Epithelial cell of proximal tubule (primary cell): ENCODE measurements at regions not wholly inside any gene's neighbourhood (a gene's known extent, or its start where the extent isn't known, plus 50 kb on each side); places are given as distances from the start of the nearest gene placed in this dataset.

Experiments
- DNase-seq: peaks from one replicate; pipeline ENCODE4 v3.0.0-alpha.2; 2011; ENCODE audit warnings: low read depth
- H3K4me3 ChIP-seq: 2 replicates; pipeline ENCODE4 v1.5.1; 2011; ENCODE audit warnings: low read depth, mild to moderate bottlenecking, low read length
- CTCF ChIP-seq: conservative IDR thresholded peaks from 2 replicates; pipeline ENCODE4 v1.5.1; 2012; ENCODE audit warnings: low read depth, mild to moderate bottlenecking, low read length

- no peak overlapping the region for H3K4me3 ChIP-seq
- no peak for DNase-seq
- no peak for TF ChIP-seq CTCF
These were observed 191.9 kb upstream of the DUSP10 start for GRCh38 chr1:221933814-221934213.

- no peak for TF ChIP-seq CTCF
- no peak for DNase-seq
- H3K4me3 ChIP-seq, result no peak overlapping the region
These were observed 184.6 kb upstream of the DUSP10 start for GRCh38 chr1:221926441-221926840.

- no peak for TF ChIP-seq CTCF
- DNase-seq, result no peak
- no peak overlapping the region for H3K4me3 ChIP-seq
These were observed 184.1 kb upstream of the DUSP10 start for GRCh38 chr1:221925947-221926346.

GRCh38 chr1:221923929-221924598, 182.2 kb upstream of the DUSP10 start:
- no peak for DNase-seq
- no peak overlapping the region for H3K4me3 ChIP-seq
- TF ChIP-seq CTCF, result no peak

GRCh38 chr1:221921936-221922335, 180.0 kb upstream of the DUSP10 start:
- DNase-seq, result no peak

GRCh38 chr1:221919743-221920142, 177.9 kb upstream of the DUSP10 start:
- no peak for DNase-seq
- H3K4me3 ChIP-seq, result no peak overlapping the region
- TF ChIP-seq CTCF, result no peak

More at GRCh38 chr1:221921936-221922335, 180.0 kb upstream of the DUSP10 start:
- TF ChIP-seq CTCF, result no peak
- no peak overlapping the region for H3K4me3 ChIP-seq

- H3K4me3 ChIP-seq, result no peak overlapping the region
- DNase-seq, result no peak
- no peak for TF ChIP-seq CTCF
These were observed 177.5 kb upstream of the DUSP10 start for GRCh38 chr1:221919341-221919740.
